HepG2 (cell line): ENCODE measurements at regions not wholly inside any gene's neighbourhood (a gene's known extent, or its start where the extent isn't known, plus 50 kb on each side); places are given as distances from the start of the nearest gene placed in this dataset.

ENCODE experiments used
- ATAC-seq: fragments of 200-7000 bp; cut with Tn5 transposase; 3 replicates; pipeline ENCODE4 v1.9.1; 2020; ENCODE audit warnings: mild to moderate bottlenecking, moderate library complexity
- BruUV-seq: library from RNA; stranded (reverse); fragments of 400-500 nt; replicated peaks from 2 replicates; lab custom pipeline; 2021; lab: Mats Ljungman, UMichigan
- CTCF ChIA-PET: fragments of 300-600 bp; formaldehyde crosslinking; extraction: SDS; loops from one replicate; lab custom pipeline; 2021; ENCODE audit warnings: low total read pairs, inconsistent platforms, low intra/inter-chr PET ratio; lab: Yijun Ruan, JAX
- POLR2A ChIA-PET: fragments of 350-600 bp; sonication (Branson Sonifier 250); formaldehyde crosslinking; loops from one replicate; lab custom pipeline; 2020; ENCODE audit warnings: antibody characterized with exemption, inconsistent platforms; lab: Yijun Ruan, JAX
- DNase-seq: peaks from one replicate; pipeline ENCODE4 v3.0.0-alpha.2; 2015; ENCODE audit warnings: low spot score
- FAIRE-seq: peaks from 3 replicates; lab custom pipeline; 2011; peaks lifted over from hg19 to GRCh38; lab: Jason Lieb, UNC
- H2AFZ ChIP-seq: one replicate; pipeline ENCODE4 v1.6.1; 2011; ENCODE audit warnings: low read length, inconsistent platforms
- H3K27ac ChIP-seq: fragments of 300-600 bp; 3 replicates; pipeline ENCODE4 v1.8.0; 2011; ENCODE audit warnings: mixed run types, mild to moderate bottlenecking, mixed read lengths, low read length, inconsistent platforms; ENCODE audit not compliant: insufficient read depth; ENCODE audit errors: extremely low read length
- H3K27me3 ChIP-seq, 2 experiments: fragments of 200-600 bp in 1 of 2; 2 replicates in 1 of 2; 3 replicates in 1 of 2; pipeline versions ENCODE4 v1.6.0 to v1.8.0; 2011; ENCODE audit warnings: low read length in 2 of 2, mild to moderate bottlenecking in 2 of 2, moderate library complexity in 2 of 2, inconsistent platforms in 1 of 2; ENCODE audit not compliant: insufficient read depth in 2 of 2, control insufficient read depth in 1 of 2
- H3K36me3 ChIP-seq, 2 experiments: fragments of 200-600 bp in 1 of 2; replicated peaks in 1 of 2; 2 replicates in 1 of 2; 3 replicates in 1 of 2; pipeline versions ENCODE4 v1.5.1 to v1.8.0; 2011; ENCODE audit warnings: low read length in 2 of 2, inconsistent platforms in 1 of 2; ENCODE audit not compliant: insufficient read depth in 2 of 2, control insufficient read depth in 1 of 2
- H3K4me1 ChIP-seq: 2 replicates; pipeline ENCODE4 v1.5.1; 2012; ENCODE audit warnings: low read length, inconsistent platforms; ENCODE audit not compliant: insufficient read depth
- H3K4me2 ChIP-seq: 2 replicates; pipeline ENCODE4 v1.6.0; 2011; ENCODE audit warnings: low read depth, low read length, inconsistent platforms
- H3K4me3 ChIP-seq, 3 experiments: fragments of 200-600 bp in 1 of 3; sonication (generic), shearing (Covaris generic) in 1 of 3; replicated peaks in 1 of 3; 2 replicates each; pipeline ENCODE4 v1.5.1; 2011 to 2016; ENCODE audit warnings: low read length in 3 of 3, inconsistent platforms in 2 of 3, low read depth in 2 of 3, mild to moderate bottlenecking in 2 of 3, control low read depth in 1 of 3, mixed read lengths in 1 of 3; ENCODE audit not compliant: insufficient read depth in 1 of 3
- H3K79me2 ChIP-seq: one replicate; pipeline ENCODE4 v1.6.1; 2011; ENCODE audit warnings: low read length, inconsistent platforms; ENCODE audit not compliant: insufficient read depth
- H3K9ac ChIP-seq: 2 replicates; pipeline ENCODE4 v1.6.0; 2011; ENCODE audit warnings: mild to moderate bottlenecking, low read depth, low read length, inconsistent platforms; ENCODE audit not compliant: insufficient read depth
- H3K9me3 ChIP-seq: 2 replicates; pipeline ENCODE4 v1.5.1; 2012; ENCODE audit warnings: mild to moderate bottlenecking, low read length
- H4K20me1 ChIP-seq: 2 replicates; pipeline ENCODE4 v1.6.0; 2011; ENCODE audit warnings: inconsistent platforms, mild to moderate bottlenecking, low read length, moderate library complexity; ENCODE audit not compliant: insufficient read depth
- SAFB2 ChIP-seq: sonication (generic); formaldehyde crosslinking; IDR thresholded peaks from 2 replicates; pipeline ENCODE4 v1.5.1; 2020; ENCODE audit warnings: missing genetic modification reagents, low read depth, mild to moderate bottlenecking, borderline replicate concordance
- SP4 ChIP-seq: sonication (generic); formaldehyde crosslinking; IDR thresholded peaks from 2 replicates; pipeline ENCODE4 v1.8.1; 2023; ENCODE audit warnings: mild to moderate bottlenecking, missing genetic modification reagents
- TBX2 ChIP-seq: sonication (generic); formaldehyde crosslinking; IDR thresholded peaks from 2 replicates; pipeline ENCODE4 v1.5.0; 2020; ENCODE audit warnings: missing genetic modification reagents, mild to moderate bottlenecking, borderline replicate concordance
- ZNF234 ChIP-seq: sonication (generic); formaldehyde crosslinking; conservative IDR thresholded peaks from 2 replicates; pipeline ENCODE4 v1.5.1; 2020; ENCODE audit warnings: mild to moderate bottlenecking, missing genetic modification reagents
- ZNF274 ChIP-seq: sonication (generic); formaldehyde crosslinking; IDR thresholded peaks from 2 replicates; pipeline ENCODE4 v1.5.1; 2020; ENCODE audit warnings: mild to moderate bottlenecking, missing genetic modification reagents
- WGBS: methylation state at CpG from one replicate; pipeline ENCODE4 v1.1.6; 2017; ENCODE audit warnings: low lambda C conversion rate; 5-methylcytosine and 5-hydroxymethylcytosine counted together
- in situ Hi-C: cut with HindIII; loops from 2 replicates; pipeline ENCODE4 v1.10.0; 2017; ENCODE audit warnings: low pct_unique_long_range_greater_than_20kb; ENCODE audit not compliant: extremely low pct_ligation_motif_present
- intact Hi-C: fragments of 100-400 bp; cut with micrococcal nuclease; formaldehyde crosslinking; loops from one replicate; pipeline ENCODE4 v1.10.0; 2022; ENCODE audit not compliant: unreplicated experiment
- TF ChIP-seq, protein P1 (sequence below): sonication (generic); formaldehyde crosslinking; IDR thresholded peaks from 2 replicates; pipeline ENCODE4 v1.4.0; 2020; ENCODE audit warnings: mild to moderate bottlenecking, missing genetic modification reagents
- TF ChIP-seq, protein P2 (sequence below): sonication (generic); formaldehyde crosslinking; conservative IDR thresholded peaks from 2 replicates; pipeline ENCODE4 v1.4.0; 2020; ENCODE audit warnings: mild to moderate bottlenecking, missing genetic modification reagents, moderate library complexity
- TF ChIP-seq, protein P3 (sequence below): sonication (generic); formaldehyde crosslinking; IDR thresholded peaks from 2 replicates; pipeline ENCODE4 v1.4.0; 2020; ENCODE audit warnings: missing genetic modification reagents, borderline replicate concordance
- TF ChIP-seq, protein P4 (sequence below): sonication (generic); formaldehyde crosslinking; IDR thresholded peaks from 2 replicates; pipeline ENCODE4 v1.4.0; 2020; ENCODE audit warnings: missing genetic modification reagents

DNA sequence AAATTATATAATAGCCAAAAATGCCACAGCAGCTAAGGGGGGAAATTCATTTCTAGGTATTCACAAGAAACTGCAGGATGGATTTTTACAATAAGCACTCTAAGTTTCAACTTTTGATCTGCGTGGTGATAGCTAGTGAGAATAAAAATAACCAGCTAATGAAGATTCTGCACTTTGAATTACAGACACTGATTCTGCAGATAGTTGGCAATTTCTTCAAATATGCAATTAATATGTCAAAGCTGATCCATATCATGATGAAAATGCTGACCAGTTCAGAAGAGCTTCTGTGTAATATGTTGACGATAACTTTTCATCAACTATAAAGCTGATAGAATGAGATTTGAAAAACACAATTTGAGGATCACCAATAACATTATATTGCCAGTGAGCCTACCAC is 1272.9 kb downstream of the EFNB2 start:
- CTCF ChIA-PET, result no interaction called here
- no peaks in the 10 kb centered on the region for H3K36me3 ChIP-seq
- H3K27me3 ChIP-seq, result no peaks in the 10 kb centered on the region
- FAIRE-seq, result no peak
- H3K79me2 ChIP-seq, result no peaks in the 10 kb centered on the region
- H3K9ac ChIP-seq, result no peak overlapping the region
- no peak overlapping the region for H3K4me3 ChIP-seq
- H3K9me3 ChIP-seq, result peaks cover 57% of the 10 kb centered on the region
- H3K4me1 ChIP-seq, result no peaks in the 10 kb centered on the region
- no peak for ATAC-seq
- 2% methylated on average over 2 of the region's 2 CpGs for WGBS
- BruUV-seq, result no TSS peak
- no peak overlapping the region for H2AFZ ChIP-seq
- intact Hi-C loops, result no loop called here
- no peak overlapping the region for H3K27ac ChIP-seq
- POLR2A ChIA-PET, result no interaction called here
- no peaks in the 10 kb centered on the region for H4K20me1 ChIP-seq
- DNase-seq, result no peak
- H3K4me2 ChIP-seq, result no peak overlapping the region
- in situ Hi-C loops, result no loop called here
- TF ChIP-seq ZNF234 (CRISPR knock-in tag), result no peak
- no peak for TF ChIP-seq SAFB2 (CRISPR knock-in tag)
- TF ChIP-seq TBX2 (CRISPR knock-in tag), result no peak
- TF ChIP-seq, protein P1, sequence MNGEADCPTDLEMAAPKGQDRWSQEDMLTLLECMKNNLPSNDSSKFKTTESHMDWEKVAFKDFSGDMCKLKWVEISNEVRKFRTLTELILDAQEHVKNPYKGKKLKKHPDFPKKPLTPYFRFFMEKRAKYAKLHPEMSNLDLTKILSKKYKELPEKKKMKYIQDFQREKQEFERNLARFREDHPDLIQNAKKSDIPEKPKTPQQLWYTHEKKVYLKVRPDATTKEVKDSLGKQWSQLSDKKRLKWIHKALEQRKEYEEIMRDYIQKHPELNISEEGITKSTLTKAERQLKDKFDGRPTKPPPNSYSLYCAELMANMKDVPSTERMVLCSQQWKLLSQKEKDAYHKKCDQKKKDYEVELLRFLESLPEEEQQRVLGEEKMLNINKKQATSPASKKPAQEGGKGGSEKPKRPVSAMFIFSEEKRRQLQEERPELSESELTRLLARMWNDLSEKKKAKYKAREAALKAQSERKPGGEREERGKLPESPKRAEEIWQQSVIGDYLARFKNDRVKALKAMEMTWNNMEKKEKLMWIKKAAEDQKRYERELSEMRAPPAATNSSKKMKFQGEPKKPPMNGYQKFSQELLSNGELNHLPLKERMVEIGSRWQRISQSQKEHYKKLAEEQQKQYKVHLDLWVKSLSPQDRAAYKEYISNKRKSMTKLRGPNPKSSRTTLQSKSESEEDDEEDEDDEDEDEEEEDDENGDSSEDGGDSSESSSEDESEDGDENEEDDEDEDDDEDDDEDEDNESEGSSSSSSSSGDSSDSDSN, result no peak
- TF ChIP-seq, protein P2, sequence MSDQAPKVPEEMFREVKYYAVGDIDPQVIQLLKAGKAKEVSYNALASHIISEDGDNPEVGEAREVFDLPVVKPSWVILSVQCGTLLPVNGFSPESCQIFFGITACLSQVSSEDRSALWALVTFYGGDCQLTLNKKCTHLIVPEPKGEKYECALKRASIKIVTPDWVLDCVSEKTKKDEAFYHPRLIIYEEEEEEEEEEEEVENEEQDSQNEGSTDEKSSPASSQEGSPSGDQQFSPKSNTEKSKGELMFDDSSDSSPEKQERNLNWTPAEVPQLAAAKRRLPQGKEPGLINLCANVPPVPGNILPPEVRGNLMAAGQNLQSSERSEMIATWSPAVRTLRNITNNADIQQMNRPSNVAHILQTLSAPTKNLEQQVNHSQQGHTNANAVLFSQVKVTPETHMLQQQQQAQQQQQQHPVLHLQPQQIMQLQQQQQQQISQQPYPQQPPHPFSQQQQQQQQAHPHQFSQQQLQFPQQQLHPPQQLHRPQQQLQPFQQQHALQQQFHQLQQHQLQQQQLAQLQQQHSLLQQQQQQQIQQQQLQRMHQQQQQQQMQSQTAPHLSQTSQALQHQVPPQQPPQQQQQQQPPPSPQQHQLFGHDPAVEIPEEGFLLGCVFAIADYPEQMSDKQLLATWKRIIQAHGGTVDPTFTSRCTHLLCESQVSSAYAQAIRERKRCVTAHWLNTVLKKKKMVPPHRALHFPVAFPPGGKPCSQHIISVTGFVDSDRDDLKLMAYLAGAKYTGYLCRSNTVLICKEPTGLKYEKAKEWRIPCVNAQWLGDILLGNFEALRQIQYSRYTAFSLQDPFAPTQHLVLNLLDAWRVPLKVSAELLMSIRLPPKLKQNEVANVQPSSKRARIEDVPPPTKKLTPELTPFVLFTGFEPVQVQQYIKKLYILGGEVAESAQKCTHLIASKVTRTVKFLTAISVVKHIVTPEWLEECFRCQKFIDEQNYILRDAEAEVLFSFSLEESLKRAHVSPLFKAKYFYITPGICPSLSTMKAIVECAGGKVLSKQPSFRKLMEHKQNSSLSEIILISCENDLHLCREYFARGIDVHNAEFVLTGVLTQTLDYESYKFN (CRISPR knock-in tag), result no peak
- TF ChIP-seq ZNF274, result no peak
- no peak for TF ChIP-seq SP4 (CRISPR knock-in tag)
- TF ChIP-seq, protein P3, sequence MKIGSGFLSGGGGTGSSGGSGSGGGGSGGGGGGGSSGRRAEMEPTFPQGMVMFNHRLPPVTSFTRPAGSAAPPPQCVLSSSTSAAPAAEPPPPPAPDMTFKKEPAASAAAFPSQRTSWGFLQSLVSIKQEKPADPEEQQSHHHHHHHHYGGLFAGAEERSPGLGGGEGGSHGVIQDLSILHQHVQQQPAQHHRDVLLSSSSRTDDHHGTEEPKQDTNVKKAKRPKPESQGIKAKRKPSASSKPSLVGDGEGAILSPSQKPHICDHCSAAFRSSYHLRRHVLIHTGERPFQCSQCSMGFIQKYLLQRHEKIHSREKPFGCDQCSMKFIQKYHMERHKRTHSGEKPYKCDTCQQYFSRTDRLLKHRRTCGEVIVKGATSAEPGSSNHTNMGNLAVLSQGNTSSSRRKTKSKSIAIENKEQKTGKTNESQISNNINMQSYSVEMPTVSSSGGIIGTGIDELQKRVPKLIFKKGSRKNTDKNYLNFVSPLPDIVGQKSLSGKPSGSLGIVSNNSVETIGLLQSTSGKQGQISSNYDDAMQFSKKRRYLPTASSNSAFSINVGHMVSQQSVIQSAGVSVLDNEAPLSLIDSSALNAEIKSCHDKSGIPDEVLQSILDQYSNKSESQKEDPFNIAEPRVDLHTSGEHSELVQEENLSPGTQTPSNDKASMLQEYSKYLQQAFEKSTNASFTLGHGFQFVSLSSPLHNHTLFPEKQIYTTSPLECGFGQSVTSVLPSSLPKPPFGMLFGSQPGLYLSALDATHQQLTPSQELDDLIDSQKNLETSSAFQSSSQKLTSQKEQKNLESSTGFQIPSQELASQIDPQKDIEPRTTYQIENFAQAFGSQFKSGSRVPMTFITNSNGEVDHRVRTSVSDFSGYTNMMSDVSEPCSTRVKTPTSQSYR, result no peak
- TF ChIP-seq, protein P4, sequence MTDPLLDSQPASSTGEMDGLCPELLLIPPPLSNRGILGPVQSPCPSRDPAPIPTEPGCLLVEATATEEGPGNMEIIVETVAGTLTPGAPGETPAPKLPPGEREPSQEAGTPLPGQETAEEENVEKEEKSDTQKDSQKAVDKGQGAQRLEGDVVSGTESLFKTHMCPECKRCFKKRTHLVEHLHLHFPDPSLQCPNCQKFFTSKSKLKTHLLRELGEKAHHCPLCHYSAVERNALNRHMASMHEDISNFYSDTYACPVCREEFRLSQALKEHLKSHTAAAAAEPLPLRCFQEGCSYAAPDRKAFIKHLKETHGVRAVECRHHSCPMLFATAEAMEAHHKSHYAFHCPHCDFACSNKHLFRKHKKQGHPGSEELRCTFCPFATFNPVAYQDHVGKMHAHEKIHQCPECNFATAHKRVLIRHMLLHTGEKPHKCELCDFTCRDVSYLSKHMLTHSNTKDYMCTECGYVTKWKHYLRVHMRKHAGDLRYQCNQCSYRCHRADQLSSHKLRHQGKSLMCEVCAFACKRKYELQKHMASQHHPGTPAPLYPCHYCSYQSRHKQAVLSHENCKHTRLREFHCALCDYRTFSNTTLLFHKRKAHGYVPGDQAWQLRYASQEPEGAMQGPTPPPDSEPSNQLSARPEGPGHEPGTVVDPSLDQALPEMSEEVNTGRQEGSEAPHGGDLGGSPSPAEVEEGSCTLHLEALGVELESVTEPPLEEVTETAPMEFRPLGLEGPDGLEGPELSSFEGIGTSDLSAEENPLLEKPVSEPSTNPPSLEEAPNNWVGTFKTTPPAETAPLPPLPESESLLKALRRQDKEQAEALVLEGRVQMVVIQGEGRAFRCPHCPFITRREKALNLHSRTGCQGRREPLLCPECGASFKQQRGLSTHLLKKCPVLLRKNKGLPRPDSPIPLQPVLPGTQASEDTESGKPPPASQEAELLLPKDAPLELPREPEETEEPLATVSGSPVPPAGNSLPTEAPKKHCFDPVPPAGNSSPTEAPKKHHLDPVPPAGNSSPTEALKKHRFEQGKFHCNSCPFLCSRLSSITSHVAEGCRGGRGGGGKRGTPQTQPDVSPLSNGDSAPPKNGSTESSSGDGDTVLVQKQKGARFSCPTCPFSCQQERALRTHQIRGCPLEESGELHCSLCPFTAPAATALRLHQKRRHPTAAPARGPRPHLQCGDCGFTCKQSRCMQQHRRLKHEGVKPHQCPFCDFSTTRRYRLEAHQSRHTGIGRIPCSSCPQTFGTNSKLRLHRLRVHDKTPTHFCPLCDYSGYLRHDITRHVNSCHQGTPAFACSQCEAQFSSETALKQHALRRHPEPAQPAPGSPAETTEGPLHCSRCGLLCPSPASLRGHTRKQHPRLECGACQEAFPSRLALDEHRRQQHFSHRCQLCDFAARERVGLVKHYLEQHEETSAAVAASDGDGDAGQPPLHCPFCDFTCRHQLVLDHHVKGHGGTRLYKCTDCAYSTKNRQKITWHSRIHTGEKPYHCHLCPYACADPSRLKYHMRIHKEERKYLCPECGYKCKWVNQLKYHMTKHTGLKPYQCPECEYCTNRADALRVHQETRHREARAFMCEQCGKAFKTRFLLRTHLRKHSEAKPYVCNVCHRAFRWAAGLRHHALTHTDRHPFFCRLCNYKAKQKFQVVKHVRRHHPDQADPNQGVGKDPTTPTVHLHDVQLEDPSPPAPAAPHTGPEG, result no peak
